HL-60 (cell line): ENCODE measurements at regions not wholly inside any gene's neighbourhood (a gene's known extent, or its start where the extent isn't known, plus 50 kb on each side); places are given as distances from the start of the nearest gene placed in this dataset.

Experiments used
- DNase-seq, 2 experiments: peaks; one replicate each; pipeline ENCODE4 v3.0.0-alpha.2; 2010 to 2020; ENCODE audit warnings: low read depth in 1 of 2, low spot score in 1 of 2
- H3K27ac ChIP-seq: fragments of 250-450 bp; sonication (Bioruptor Pico); replicated peaks from 2 replicates; pipeline ENCODE4 v1.5.1; 2020; ENCODE audit warnings: mild to moderate bottlenecking, moderate library complexity
- H3K27me3 ChIP-seq: fragments of 250-450 bp; sonication (Bioruptor Pico); 2 replicates; pipeline ENCODE4 v1.5.1; 2021; ENCODE audit warnings: mild to moderate bottlenecking, moderate library complexity; ENCODE audit not compliant: insufficient read depth, poor library complexity, severe bottlenecking
- H3K4me3 ChIP-seq: replicated peaks from 2 replicates; pipeline ENCODE4 v1.5.1; 2011; ENCODE audit warnings: mild to moderate bottlenecking, control low read depth, low read length; ENCODE audit not compliant: insufficient read depth
- CTCF ChIP-seq: IDR thresholded peaks from one replicate; pipeline ENCODE4 v1.5.1; 2011; ENCODE audit warnings: low read length, control low read depth, inconsistent platforms; ENCODE audit not compliant: insufficient read depth
- GABPA ChIP-seq: IDR thresholded peaks from 2 replicates; pipeline ENCODE4 v1.6.1; 2012; ENCODE audit warnings: low read depth
- POLR2AphosphoS5 ChIP-seq: IDR thresholded peaks from 2 replicates; pipeline ENCODE4 v1.6.1; 2012; ENCODE audit warnings: low read depth
- REST ChIP-seq: IDR thresholded peaks from 2 replicates; pipeline ENCODE4 v1.6.1; 2012; ENCODE audit warnings: low read depth; ENCODE audit not compliant: insufficient replicate concordance
- SPI1 ChIP-seq: IDR thresholded peaks from 2 replicates; pipeline ENCODE4 v1.6.1; 2012; ENCODE audit warnings: low read depth, mild to moderate bottlenecking, borderline replicate concordance

- Histone ChIP-seq H3K4me3 (no peak overlapping the region), H3K27me3 (no peaks in the 10 kb centered on the region), H3K27ac (no peak overlapping the region)
- TF ChIP-seq REST (no peak), GABPA (no peak), CTCF (no peak), SPI1 (no peak), POLR2AphosphoS5 (no peak)
- DNase-seq = no peak
Measured at GRCh38 chr4:163871078-163871477, 376.6 kb downstream of the TMA16 start.

GRCh38 chr4:163875327-163875726, 380.8 kb downstream of the TMA16 start:
- H3K27ac ChIP-seq = no peak overlapping the region
- no peak for DNase-seq
- no peaks in the 10 kb centered on the region for H3K27me3 ChIP-seq
- TF ChIP-seq CTCF (no peak), REST (no peak), GABPA (no peak)
- H3K4me3 ChIP-seq = no peak overlapping the region

GRCh38 chr4:163878336-163879121, 384.0 kb downstream of the TMA16 start:
- DNase-seq = no peak
- no peak overlapping the region for H3K27ac ChIP-seq
- no peaks in the 10 kb centered on the region for H3K27me3 ChIP-seq
- H3K4me3 ChIP-seq = no peak overlapping the region
- TF ChIP-seq SPI1 (no peak), REST (no peak), POLR2AphosphoS5 (no peak), CTCF (no peak), GABPA (no peak)
